A549 (cell line): ENCODE measurements at regions not wholly inside any gene's neighbourhood (a gene's known extent, or its start where the extent isn't known, plus 50 kb on each side); places are given as distances from the start of the nearest gene placed in this dataset.

Experiments
- CEBPB ChIP-seq, 2 experiments: fragments of >200 bp in 1 of 2; sonication (Bioruptor Twin) in 1 of 2; formaldehyde crosslinking in 1 of 2; IDR thresholded peaks; 2 replicates each; pipeline ENCODE4 v1.6.1; 2012 to 2016
- HOXA7 ChIP-seq: fragments of 250-450 bp; sonication (Bioruptor Pico); IDR thresholded peaks from 2 replicates; pipeline ENCODE4 v1.5.0; 2020; ENCODE audit warnings: mild to moderate bottlenecking, moderate library complexity
- NPAS2 ChIP-seq: fragments of 250-450 bp; sonication (Bioruptor Pico); IDR thresholded peaks from 2 replicates; pipeline ENCODE4 v1.8.0; 2022; ENCODE audit warnings: mild to moderate bottlenecking, moderate library complexity, borderline replicate concordance
- POLR2A ChIP-seq: IDR thresholded peaks from 2 replicates; pipeline ENCODE4 v1.6.1; 2012; ENCODE audit warnings: mild to moderate bottlenecking, low read length
- ZC3H11A ChIP-seq: fragments of 450-650 bp; IDR thresholded peaks from 2 replicates; pipeline ENCODE4 v1.6.1; 2014; ENCODE audit warnings: antibody characterized with exemption, mild to moderate bottlenecking
- TF ChIP-seq, protein P1 (sequence below): fragments of 450-650 bp; IDR thresholded peaks from 2 replicates; pipeline ENCODE4 v1.6.1; 2014; ENCODE audit warnings: antibody characterized with exemption
- TF ChIP-seq, protein P2 (sequence below): fragments of >200 bp; sonication (Bioruptor Twin); formaldehyde crosslinking; IDR thresholded peaks from 3 replicates; pipeline ENCODE4 v1.5.1; 2016
- TF ChIP-seq, protein P3 (sequence below): fragments of 250-450 bp; sonication (Bioruptor Pico); IDR thresholded peaks from 2 replicates; pipeline ENCODE4 v1.5.0; 2021; ENCODE audit warnings: mild to moderate bottlenecking, moderate library complexity, borderline replicate concordance
- TF ChIP-seq, protein P4 (sequence below): IDR thresholded peaks from 2 replicates; pipeline ENCODE4 v1.6.1; 2012
- TF ChIP-seq, protein P5 (sequence below): fragments of 200-600 bp; sonication (generic); IDR thresholded peaks from 2 replicates; pipeline ENCODE4 v1.6.1; 2016; ENCODE audit warnings: antibody characterized with exemption, mild to moderate bottlenecking, moderate library complexity

DNA sequence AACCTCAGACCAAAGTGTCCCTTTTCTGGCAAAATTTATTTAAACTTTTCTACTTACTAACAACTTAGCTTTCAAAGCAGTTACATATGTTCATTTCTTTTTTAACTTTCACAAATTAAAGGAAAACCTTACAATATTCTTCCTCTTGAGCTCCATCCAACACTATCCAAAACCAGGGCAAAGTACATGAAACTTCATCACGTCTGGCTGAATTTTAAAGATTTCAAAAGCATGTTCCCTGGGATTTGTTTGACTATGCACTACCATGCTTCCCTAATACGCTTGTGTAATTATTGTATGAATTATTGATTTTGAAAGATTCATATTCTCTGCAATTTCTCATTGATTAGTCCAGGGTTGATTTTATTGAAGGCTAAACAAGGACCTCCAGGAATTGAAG lies 343.1 kb upstream of the TMPO start:
- TF ChIP-seq CEBPB (IDR thresholded peaks at IDR 0.05) (no peak), POLR2A (no peak), NPAS2 (CRISPR knock-in tag) (no peak), ZC3H11A (no peak), HOXA7 (CRISPR knock-in tag) (no peak)
- TF ChIP-seq, protein P1, sequence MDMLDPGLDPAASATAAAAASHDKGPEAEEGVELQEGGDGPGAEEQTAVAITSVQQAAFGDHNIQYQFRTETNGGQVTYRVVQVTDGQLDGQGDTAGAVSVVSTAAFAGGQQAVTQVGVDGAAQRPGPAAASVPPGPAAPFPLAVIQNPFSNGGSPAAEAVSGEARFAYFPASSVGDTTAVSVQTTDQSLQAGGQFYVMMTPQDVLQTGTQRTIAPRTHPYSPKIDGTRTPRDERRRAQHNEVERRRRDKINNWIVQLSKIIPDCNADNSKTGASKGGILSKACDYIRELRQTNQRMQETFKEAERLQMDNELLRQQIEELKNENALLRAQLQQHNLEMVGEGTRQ, result no peak
- TF ChIP-seq, protein P2, sequence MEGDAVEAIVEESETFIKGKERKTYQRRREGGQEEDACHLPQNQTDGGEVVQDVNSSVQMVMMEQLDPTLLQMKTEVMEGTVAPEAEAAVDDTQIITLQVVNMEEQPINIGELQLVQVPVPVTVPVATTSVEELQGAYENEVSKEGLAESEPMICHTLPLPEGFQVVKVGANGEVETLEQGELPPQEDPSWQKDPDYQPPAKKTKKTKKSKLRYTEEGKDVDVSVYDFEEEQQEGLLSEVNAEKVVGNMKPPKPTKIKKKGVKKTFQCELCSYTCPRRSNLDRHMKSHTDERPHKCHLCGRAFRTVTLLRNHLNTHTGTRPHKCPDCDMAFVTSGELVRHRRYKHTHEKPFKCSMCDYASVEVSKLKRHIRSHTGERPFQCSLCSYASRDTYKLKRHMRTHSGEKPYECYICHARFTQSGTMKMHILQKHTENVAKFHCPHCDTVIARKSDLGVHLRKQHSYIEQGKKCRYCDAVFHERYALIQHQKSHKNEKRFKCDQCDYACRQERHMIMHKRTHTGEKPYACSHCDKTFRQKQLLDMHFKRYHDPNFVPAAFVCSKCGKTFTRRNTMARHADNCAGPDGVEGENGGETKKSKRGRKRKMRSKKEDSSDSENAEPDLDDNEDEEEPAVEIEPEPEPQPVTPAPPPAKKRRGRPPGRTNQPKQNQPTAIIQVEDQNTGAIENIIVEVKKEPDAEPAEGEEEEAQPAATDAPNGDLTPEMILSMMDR, result no peak
- TF ChIP-seq, protein P3, sequence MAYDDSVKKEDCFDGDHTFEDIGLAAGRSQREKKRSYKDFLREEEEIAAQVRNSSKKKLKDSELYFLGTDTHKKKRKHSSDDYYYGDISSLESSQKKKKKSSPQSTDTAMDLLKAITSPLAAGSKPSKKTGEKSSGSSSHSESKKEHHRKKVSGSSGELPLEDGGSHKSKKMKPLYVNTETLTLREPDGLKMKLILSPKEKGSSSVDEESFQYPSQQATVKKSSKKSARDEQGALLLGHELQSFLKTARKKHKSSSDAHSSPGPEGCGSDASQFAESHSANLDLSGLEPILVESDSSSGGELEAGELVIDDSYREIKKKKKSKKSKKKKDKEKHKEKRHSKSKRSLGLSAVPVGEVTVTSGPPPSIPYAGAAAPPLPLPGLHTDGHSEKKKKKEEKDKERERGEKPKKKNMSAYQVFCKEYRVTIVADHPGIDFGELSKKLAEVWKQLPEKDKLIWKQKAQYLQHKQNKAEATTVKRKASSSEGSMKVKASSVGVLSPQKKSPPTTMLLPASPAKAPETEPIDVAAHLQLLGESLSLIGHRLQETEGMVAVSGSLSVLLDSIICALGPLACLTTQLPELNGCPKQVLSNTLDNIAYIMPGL, result no peak
- TF ChIP-seq, protein P4, sequence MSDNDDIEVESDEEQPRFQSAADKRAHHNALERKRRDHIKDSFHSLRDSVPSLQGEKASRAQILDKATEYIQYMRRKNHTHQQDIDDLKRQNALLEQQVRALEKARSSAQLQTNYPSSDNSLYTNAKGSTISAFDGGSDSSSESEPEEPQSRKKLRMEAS, result no peak
- TF ChIP-seq, protein P5, sequence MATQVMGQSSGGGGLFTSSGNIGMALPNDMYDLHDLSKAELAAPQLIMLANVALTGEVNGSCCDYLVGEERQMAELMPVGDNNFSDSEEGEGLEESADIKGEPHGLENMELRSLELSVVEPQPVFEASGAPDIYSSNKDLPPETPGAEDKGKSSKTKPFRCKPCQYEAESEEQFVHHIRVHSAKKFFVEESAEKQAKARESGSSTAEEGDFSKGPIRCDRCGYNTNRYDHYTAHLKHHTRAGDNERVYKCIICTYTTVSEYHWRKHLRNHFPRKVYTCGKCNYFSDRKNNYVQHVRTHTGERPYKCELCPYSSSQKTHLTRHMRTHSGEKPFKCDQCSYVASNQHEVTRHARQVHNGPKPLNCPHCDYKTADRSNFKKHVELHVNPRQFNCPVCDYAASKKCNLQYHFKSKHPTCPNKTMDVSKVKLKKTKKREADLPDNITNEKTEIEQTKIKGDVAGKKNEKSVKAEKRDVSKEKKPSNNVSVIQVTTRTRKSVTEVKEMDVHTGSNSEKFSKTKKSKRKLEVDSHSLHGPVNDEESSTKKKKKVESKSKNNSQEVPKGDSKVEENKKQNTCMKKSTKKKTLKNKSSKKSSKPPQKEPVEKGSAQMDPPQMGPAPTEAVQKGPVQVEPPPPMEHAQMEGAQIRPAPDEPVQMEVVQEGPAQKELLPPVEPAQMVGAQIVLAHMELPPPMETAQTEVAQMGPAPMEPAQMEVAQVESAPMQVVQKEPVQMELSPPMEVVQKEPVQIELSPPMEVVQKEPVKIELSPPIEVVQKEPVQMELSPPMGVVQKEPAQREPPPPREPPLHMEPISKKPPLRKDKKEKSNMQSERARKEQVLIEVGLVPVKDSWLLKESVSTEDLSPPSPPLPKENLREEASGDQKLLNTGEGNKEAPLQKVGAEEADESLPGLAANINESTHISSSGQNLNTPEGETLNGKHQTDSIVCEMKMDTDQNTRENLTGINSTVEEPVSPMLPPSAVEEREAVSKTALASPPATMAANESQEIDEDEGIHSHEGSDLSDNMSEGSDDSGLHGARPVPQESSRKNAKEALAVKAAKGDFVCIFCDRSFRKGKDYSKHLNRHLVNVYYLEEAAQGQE, result no peak
